ENCODE measurements at regions not wholly inside any gene's neighbourhood (a gene's known extent, or its start where the extent isn't known, plus 50 kb on each side); places are given as distances from the start of the nearest gene placed in this dataset.

- TF ChIP-seq CTCF (IDR thresholded peaks at IDR 0.05; ENCODE audit: low read depth, low read length) (no peak), POLR2A (IDR thresholded peaks at IDR 0.05; ENCODE audit: extremely low read depth, insufficient read length) (no peak)
Measured at GRCh38 chr12:25810683-25811082, 147.8 kb upstream of the RASSF8 start.
